ENCODE measurements at regions not wholly inside any gene's neighbourhood (a gene's known extent, or its start where the extent isn't known, plus 50 kb on each side); places are given as distances from the start of the nearest gene placed in this dataset.

DNA sequence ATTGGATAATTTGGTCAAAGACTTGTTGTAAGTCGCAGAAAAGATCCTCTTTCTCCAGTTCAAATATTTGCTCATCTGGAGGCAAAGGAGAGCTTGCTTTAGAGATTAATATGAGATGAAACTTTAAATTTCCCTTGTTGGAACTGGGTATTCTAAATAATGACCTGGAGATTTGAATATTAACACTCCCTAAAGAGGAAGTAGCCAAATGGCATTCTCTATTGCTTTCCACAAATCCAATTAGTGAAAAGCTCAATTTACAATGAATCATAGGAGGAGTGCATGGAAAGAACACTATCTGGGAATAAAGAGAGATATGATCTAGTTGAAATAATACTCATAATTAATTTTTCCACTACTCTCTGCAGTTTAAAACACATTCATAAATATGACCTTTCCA lies 641.6 kb upstream of the TENM4 start:
- DNase-seq, result no peak

DNA sequence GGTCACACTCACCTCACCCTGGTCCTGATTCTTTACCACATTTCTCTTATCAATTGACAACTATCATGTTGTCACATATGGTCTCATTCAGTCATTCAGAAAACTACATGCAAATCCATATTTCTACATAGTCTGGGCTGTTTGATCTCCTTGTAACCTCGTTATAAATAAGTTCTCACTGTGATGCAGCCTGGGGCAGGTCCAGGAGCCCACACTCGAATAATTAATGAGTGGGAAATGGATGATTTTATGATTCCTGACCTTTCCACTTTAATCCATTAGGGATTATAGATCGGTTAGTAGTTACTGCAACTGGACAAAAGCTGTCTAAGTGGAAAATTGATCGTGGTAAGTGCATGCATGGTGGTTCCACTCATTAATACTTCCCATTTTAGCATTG lies 636.3 kb upstream of the TENM4 start:
- DNase-seq, result no peak

DNA sequence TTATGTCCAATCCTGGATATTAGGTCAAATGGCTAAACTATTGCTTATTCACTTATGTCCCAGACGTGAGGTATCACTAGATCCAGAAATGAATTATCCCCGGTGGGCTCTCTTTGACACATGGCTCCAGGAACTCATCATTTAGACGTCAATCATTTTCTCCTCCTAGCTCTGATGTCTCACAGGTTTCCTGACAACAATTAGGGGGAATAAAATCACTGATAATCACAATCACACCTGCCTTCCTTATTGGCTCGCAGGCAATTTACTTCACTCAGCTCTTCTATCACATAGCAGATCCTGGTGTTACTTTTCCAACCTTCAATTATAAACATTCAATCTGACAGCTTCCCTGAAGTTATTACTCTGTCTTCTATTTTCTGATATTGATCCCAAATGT lies 634.0 kb upstream of the TENM4 start:
- DNase-seq, result no peak

DNA sequence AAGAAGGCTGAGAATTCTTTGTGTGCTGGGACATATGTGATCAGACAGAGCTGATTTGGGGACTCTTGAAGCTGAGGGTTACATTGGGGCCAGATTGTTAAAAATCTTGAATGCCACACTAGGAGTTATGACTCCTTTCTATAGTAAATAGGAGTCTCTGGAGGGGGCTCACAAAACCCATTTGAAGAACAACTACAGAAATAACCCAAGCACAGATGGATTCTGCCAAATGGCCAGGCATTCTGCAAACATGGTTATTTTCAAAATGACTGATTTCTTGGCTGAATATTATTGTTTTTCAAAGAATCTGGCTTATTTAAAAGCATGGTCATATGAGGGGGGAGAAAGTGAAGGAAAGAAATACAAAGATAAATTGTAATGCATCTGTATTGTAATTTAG lies 625.5 kb upstream of the TENM4 start:
- no peak for DNase-seq

DNA sequence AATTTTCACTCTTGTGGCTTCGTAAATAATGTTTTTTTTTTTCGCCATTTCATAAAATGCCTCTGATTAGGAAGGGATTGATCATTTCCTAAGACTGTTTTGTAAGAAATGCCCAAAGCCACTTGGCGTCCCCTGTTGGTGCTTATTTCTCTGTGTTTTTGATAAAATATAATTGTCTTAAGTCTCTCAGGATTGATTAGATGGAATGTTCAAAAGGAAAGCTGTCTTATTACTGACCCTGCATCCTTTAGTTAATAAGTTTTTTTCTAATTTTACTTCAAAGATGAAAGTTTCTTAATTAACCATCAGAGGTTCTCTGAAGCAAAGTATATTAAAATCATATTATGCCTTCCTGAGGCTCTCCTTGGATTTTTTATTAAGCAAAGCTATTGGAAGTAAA lies 624.3 kb upstream of the TENM4 start:
- DNase-seq, result no peak

DNA sequence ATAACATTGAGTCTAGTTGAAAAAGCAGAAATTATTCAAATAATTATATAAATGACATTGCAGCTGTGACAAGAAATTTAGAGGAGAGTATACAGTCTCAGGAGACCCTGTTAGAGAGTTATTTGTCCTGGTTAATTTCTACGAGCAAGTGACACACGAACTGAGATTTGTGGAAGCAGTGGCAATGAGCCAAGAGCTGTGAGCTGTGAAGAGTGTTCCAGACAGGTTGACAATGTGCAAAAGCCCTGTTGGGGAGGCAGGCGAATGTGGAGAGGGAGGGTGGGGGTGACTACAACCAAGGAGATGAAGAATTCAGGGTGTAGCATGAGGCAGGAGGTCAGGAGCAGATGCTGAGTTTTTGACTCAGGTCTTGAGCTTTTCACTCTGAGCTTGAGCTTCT lies 620.2 kb upstream of the TENM4 start:
- DNase-seq, result no peak

DNA sequence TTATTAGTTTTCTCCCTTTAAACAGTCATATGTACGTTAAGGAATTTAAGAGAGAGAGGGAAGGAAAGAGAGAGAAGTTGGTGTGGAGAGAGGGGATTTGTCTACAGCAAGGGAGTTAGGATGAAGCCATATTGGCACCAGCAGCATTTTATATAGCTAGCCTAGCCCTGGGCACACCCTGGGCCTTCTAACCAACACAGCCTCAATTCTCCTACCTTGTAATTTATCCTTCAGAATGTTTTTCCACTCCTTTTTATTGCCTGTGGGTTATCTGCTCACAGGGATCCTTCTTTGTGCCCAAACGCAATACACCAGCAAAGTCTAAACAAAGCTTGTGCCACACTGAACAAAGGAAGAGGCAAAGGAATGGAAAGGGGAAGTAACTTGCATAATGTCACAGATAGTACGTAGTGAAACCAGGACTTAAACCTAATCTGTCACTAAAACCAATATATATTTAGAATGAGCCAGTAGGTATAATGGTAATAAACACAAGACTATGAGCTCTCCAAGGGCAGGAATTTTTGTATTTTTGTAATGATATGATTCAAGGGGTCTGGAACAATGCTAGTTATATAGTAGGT lies 613.8 kb upstream of the TENM4 start:
- no peak for DNase-seq

DNA sequence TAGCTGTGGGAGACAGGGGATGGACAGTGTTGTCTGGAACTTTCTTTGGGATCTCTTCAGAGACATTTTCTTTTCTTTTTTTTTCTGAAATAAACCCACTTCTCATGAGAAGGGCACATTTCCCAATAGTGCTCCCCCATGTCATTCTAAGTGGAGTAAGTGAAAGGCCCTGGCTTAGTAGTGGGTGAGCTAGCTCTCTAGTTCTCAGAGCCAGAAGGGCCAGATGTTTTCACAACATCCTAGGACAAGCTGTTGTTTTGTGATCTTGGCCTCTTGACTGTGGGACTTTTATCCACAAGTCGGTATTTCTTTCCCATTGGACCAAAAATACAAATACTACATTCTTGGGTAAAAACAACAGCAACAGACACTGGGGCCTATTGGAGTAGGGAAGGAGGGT lies 607.7 kb upstream of the TENM4 start:
- no peak for DNase-seq

DNA sequence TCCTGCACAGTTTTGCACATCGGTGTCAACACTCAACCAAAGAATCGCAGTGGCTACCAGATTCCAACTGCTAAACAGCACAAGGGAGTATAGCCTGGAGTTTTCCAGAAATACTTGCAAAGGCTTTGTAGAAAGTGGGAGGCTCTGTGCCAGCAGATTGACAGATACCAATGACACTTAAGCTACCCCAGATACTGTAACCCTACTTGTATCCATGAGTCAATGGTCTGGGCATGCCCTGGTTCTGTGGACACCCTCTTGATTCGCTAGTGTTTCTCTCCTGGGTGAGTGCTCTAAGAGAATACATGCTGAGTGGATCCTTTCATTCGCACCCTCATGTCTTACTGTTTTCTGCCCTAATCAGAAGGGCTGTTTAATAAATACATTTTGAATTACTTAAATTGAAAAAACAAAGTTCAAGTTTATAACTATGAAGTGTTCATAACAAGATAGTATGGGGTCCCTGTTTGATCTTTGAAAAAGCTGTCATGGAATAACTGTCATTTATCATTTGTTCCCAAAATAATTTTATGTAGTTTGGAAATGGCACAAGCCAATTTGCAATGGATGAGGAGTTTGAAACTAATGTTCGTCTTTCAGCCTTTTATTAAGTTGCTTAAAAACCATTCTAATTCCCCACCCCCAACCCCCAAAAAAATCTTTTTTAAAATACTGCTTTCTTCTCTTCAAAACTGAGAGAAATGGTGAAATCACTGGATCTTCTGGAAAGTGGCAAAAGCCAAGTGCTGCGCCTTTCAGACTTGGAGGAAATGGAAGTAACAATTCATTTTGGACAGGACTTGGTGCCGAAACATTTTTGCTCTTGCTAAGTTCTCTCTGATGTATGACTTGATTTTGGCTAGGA lies 600.5 kb upstream of the TENM4 start:
- no peak for DNase-seq

DNA sequence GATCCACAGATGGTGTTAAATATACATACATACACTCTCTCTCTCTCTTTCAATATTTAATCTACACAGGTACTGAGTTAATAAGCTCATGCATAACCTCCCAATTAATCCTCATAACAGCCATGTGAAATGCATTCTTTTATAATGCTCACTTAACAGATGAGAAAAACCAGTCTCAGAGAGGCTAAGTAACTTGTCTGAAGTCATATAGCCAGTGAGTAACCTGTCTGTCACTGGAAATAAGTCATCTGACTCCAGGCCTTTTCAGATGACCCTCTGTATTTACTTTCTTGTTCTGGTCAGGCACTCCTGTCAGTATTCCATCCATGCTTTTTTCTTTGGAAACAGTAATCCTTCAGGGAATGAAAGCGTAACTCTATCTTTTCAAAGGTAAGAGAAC lies 594.0 kb upstream of the TENM4 start:
- no peak for DNase-seq

DNA sequence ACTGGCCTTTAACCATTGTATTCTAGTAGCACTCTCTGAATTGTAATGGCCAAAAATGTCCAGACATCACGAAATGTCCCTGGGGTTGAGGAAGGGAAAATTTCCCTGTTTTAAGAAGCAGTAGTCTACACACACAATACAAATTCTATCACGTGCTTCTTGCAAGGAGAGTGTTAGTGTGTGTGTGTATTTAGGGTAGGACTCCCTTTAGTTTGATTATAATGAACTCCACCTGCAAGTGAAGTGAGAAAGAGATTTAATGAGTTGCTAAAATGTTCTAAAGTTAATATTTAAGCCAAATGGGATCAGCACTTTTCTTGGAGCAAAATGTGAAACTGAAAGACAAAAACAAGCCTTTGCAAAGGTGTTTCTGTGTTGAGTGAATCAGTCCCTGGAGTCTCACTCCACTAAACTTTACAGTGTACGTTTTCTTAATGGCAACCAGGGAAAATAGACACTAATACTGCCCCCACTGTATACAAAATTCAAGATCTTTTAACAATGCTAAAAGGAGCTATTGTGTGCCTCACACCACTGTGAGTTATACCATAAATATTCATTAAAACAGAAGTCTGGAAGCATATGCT lies 590.3 kb upstream of the TENM4 start:
- DNase-seq, result no peak

DNA sequence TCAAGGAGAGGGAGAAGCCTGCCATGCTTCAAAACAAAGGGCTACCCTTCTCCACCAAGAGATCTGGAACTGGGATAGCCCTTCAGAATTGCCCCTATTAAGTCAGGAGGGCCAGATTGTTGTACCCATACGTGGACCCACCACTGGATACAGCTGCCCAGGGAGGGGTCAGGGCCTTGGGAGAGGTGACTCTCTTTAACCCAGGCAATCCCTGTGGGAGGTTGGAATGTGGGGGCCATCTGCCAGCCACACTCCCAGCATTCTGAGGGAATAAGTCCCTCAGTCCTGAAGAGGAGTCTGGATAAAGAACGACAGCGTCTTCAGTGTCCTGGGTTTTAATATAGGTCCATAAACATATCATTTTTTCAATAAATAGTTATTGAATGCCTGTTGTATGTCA lies 588.2 kb upstream of the TENM4 start:
- no peak for DNase-seq

DNA sequence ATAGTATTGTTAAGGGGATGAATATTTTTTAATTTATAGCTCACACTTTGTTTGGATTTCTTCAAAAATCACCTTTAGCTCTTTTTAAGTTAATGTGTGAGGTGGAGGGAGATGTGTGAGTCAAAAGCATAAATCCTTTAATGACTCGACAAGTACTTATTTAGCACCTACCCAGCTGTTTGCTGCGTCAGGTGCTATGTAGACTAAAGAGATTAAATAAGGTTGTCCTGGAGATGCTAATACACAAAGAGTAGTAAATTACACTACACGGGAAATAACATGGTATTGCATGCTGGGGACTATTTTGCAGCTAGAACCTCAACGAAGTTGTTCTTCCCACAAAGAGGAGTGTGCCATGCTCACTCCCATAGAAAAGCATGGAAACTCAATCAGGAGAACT lies 583.3 kb upstream of the TENM4 start:
- no peak for DNase-seq

DNA sequence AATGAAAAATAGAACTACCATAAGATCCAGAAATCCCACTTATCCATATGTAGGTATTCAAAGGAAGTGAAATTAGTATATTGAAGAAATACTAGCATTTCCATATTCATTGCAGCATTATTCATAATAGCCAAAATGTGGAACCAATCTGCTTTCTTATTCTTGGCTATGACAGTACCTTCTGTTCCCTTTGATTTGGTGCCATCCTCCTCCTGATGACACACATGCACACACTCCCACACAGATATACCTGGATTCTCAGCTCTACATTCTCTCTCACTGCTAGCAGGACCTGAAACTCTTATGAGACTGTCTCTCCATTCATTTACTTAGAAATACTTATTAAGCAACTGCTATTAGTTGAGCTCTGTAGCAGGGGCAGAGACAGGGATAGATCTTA lies 582.6 kb upstream of the TENM4 start:
- no peak for DNase-seq

DNA sequence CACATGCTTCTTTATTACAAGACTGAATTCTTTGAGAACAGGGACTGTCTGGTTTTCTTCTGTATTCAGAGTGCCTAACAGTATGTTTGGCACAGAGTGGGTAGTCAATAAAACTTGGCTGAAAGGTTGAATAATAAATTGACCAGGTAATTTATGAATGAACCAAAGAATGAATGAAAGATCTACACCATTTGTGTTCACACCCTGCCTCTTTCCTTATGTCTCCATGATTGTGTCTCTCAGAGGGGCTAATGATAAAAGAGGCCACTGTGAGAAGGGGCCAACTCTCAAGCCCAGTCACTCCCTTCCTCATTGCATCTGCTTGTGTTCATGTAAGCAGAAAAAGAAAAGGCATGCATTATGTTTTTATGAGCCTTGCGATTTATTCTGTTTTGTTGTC lies 569.7 kb upstream of the TENM4 start:
- DNase-seq, result no peak

DNA sequence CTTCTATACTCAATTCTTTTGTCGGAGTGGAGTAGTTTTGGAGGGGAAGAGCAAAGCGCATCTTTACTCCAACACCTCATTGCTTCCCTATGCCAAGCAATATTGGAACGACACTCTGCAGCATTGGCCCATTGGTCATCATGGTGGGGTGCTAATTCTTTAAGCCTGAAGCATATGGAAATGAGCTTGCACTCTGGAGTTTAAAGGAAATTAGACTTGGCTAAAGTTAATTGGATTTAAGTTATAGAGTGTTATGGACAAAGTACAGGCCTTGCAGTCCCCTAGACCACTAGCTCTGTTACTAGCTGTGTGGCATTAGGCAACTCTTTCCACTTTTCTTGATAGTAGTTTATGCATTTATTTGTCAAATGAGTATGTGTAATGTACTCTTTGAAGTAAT lies 568.3 kb upstream of the TENM4 start:
- no peak for DNase-seq

DNA sequence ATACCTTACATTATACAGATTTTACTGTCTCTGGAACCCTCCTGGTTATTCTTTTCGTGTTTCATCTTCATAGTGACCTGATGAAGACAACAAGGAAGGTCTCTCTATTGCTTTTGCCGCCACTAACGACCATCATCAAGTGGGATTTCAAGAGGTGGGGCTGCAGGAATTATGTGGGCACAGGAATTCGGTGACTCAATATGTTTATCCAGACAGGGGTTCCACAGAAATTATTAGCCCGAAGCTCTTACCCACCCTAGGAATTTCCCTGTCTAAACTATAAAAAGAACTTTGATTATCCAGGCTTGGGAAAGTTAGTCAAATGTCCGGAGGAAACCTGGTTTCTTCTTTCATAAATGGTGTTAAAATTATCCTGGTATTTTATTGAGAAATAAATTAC lies 566.8 kb upstream of the TENM4 start:
- no peak for DNase-seq

DNA sequence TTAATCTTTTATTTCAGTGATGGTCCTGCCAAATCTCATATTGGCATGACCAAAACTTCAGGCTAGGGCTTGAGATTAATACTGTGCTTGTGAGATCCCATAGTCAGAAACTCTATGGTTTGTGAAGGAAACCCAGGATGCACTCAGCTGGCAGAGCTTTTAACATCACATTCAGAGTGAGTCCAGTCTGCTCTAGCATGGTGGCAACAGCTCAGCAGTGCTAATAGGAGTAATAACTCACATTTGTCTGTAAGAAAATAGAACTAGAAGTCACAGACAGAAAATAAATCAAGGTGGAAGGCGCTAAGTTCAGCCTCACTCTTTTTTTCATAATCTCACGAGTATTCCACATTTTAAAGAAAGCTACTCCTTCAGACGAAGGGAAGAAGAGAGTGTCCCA lies 549.3 kb upstream of the TENM4 start:
- no peak for DNase-seq

DNA sequence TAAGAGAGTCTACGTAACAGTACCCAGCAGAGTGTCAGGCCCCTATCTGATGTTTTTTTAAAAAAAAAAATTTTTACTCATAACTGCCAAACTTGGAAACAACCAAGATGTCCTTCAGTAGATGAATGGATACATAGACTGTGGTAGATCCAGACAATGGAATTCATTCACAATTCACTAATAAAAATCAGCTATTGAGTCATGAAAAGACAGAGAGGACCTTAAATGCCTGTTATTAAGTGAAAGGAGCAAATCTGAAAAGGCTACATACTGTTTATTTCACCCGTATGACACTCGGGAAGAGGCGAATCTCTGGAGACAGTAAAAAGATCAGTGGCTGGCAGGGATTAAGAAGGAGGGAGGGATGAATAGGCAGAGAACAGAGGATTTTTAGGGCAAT lies 541.4 kb upstream of the TENM4 start:
- no peak for DNase-seq

DNA sequence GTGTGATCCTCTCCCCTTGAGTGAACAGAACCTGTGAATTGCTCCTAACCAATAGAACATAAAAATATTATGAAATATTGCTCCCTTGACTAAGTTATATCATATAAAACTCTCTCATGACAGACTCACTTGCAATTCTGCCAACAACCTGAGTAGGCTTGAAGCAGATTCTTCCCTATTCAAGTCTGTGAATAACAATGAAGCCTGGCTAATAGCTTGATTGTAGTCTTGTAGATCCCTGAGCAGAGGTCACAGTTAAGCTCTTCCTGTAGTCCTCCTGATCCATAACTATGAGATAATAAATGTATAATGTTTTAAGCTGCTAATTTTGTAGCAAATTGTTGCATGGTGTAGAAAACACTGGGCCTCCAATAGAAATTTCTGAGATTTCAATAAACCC lies 540.1 kb upstream of the TENM4 start:
- no peak for DNase-seq

DNA sequence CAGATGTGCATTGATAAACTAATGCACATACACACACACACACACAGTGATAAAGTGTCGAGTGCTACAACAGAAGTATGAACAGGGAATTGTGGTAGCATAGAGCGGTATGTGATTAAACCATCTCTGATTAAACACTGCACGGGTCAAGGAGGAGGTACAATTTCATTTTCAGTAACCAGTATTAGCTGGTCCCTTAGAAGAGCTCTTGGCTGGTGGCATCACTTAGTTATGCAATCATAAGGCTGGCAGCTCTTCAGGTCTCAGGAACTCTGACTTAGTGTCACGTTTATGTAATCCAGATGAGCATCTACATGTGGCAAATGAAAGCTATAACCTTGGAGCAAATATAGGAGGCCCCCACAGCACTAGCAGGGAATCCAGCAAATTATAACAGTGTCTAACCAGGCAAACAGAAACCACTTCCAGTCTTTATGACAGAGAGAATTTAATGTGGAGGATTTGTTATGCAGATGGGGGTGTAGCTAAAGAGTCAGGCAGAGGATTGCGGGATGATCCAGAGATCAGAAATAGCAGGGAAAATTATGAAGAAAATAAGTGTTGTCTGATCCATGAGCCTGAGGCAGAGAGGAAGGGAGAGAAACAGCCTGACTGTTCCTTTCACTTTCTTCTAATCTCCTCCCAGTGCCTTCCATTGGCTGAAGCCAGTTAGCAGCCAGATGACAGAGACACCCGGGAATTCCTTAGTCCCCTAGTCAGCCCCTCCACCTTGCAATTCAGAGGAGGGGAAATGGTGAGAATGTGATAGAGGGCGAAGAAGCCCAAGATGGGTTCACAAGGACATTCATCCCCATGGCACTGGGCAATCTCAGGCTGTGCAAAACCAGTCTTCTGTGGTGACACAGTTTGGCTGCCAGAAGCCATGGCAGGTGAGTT lies 533.1 kb upstream of the TENM4 start:
- no peak for DNase-seq

DNA sequence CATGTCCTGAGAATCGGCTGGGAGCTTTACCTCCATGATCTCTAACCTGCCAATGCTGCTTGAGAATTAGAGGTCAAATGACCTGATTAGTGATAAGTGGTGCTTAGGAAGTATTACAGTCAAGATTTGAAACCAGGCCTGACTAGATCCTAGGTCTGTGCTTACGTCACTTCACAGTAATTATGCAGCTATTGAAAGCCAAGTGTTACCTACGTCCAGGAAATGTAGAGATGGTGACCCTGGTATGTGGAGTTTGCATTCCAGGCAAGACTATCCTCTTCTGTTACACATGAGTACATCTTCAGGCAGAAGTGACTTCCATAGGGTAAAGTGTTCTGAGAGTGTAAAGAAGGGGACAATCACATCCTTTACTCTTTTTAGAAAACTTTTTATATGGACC lies 530.4 kb upstream of the TENM4 start:
- no peak for DNase-seq

DNA sequence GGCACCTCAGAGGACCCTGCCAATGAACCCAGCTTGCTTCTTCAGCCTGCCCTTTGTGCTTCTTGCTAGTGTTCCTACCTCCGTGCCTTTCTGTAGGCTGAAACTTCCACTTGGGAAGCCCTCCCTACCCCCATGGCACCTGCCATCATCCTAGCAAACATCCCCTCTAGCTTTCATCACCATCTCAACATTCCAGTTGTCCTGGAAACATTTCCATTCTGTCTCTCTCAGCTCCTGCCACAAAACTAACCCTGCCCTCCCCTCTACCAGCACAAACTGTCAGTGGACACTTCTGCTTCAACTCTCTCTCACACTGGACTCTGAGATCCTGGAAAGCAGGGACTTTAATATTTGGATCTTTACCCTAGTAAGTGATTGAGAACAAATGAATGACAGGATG lies 525.8 kb upstream of the TENM4 start:
- no peak for DNase-seq

All from activated effector memory CD4-positive, alpha-beta T cell treated with anti-CD3 and anti-CD28 coated beads, Interleukin-2, amount 50 U/mL, for 16 hours (primary cell).